ENCODE measurements at regions not wholly inside any gene's neighbourhood (a gene's known extent, or its start where the extent isn't known, plus 50 kb on each side); places are given as distances from the start of the nearest gene placed in this dataset.

DNA sequence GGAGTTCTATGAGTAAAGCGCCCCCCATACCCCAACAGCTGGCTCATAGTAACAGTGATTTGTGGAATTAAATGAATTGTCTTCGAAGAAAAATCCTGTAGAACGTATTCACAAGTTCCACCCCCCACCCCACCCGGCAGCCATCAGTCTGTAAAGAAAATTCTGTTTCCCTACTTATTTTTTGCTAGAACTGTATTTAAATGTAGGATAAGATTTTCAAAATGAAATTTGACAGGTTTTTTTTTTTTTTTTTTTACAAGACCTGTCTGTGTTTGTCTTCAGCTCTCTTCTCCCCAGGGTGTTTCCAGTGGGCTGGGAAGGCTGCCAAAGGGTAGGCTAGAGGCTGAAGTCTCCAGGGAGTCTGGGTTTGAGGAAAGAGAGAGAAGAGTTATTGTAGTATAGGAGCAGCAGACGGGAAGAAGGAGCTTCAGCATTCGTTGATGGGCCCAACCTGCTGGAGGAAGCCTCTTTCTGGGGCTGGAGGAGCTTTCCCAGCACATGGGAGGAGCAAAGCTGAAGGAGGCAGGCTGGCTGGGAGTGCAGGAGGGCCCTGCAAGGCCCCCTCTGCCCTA, 130.6 kb upstream of the SEMA6D start:
- no peak overlapping the region for H3K27ac ChIP-seq (ENCODE audit: low read depth, low read length)
- ATAC-seq (no peak), DNase-seq (no peak)
- Mint-ChIP-seq H3K36me3 (no peaks in the 10 kb centered on the region), H3K27ac (no peak overlapping the region), H3K4me3 (no peak overlapping the region), H3K9me3 (peaks cover 0 to 13% (median 3%) of the 10 kb centered on the region in 11 donors), H3K27me3 (peaks cover 0 to 13% (median 9%) of the 10 kb centered on the region in 5 donors), H3K4me1 (no peaks in the 10 kb centered on the region)
- H3K4me3 ChIP-seq (ENCODE audit: low read length): no peak overlapping the region
- H3K36me3 ChIP-seq (ENCODE audit: control insufficient read depth in 2 of 3, insufficient read depth in 3 of 3, low read length in 3 of 3): no peaks in the 10 kb centered on the region
- H3K27me3 ChIP-seq (ENCODE audit: control insufficient read depth in 2 of 2, insufficient read depth in 2 of 2, low read length in 2 of 2): no peaks in the 10 kb centered on the region
- no peaks in the 10 kb centered on the region for H3K4me1 ChIP-seq (ENCODE audit: control insufficient read depth in 2 of 2, insufficient read depth in 2 of 2, low read length in 2 of 2)
- ChIA-PET POLR2A (no interaction called here), CTCF (no interaction called here)
- no peaks in the 10 kb centered on the region for H3K9me3 ChIP-seq (ENCODE audit: control insufficient read depth in 2 of 3, low read length in 3 of 3)
- intact Hi-C loops (cut with micrococcal nuclease): no loop called here

DNA sequence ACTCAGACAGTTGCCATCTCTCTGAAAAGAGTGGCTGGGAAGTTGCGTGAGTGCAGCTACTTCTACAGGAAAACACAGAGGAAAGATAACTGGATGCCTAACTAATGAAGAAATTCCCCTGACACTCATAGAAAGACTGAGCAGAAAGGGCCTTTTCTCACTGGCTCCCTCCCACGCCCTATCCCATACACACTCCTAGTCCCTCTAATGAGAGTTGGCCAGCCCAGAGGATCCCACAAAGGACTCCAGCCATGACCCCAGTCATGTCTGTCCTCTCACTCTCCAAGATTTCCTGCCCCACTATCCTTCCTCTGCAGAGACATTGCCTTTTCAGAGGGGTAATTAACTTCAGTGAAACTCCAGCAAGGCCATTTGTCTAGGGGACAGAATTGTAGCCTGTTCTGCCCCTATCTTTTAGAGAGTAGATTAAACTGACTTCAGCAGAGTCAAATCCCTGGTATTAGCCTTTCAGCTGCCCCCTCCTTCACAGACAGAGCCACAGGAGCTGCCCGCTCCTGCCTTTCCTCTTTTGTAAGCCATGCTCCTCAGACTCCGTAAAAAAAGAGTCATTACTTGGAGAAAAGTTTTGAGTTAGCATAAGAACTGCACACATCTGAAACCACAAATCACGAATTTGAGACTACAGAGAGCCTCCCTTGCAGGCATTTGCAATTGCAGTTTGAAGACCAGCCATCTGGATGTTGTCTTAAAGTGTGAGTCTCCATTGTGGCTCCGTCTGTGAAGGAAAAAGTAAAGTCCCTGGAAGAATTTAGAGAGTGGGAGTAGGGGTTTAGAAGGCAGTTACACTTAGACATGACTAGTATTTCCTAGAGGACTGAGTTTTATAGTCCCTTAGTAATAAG, 129.1 kb upstream of the SEMA6D start:
- intact Hi-C loops (cut with micrococcal nuclease): no loop called here
- H3K36me3 Mint-ChIP-seq: no peaks in the 10 kb centered on the region

DNA sequence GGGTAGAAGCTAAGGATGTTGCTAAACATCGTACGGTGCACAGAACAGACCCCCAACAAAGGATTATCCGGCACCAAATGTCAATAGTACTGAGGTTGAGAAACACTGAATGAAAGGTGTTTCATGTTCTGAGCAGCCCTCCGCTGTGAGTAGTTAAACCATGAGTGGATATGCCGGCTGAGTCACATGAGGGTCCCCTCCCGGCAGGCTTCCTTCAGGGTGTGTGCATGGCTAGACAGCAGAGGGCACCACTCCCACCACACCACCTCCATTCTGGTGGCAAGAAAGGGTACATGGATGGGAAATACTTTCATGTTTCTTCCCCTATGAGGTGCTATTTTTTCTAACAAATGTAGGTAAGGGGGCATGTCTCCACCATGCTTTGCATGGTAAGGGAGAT, 128.3 kb upstream of the SEMA6D start:
- H3K4me3 ChIP-seq (ENCODE audit: low read length): no peak overlapping the region
- Mint-ChIP-seq H3K9me3 (peaks cover 0 to 18% (median 3%) of the 10 kb centered on the region in 11 donors), H3K4me1 (no peaks in the 10 kb centered on the region), H3K36me3 (no peaks in the 10 kb centered on the region), H3K4me3 (no peak overlapping the region), H3K27ac (no peak overlapping the region), H3K27me3 (peaks cover 0 to 15% (median 6%) of the 10 kb centered on the region in 5 donors)
- ATAC-seq: no peak
- CTCF ChIA-PET: no interaction called here
- intact Hi-C loops (cut with micrococcal nuclease): no loop called here
- DNase-seq: no peak
- no peaks in the 10 kb centered on the region for H3K27me3 ChIP-seq (ENCODE audit: control insufficient read depth in 2 of 2, insufficient read depth in 2 of 2, low read length in 2 of 2)
- no peaks in the 10 kb centered on the region for H3K36me3 ChIP-seq (ENCODE audit: control insufficient read depth in 2 of 3, insufficient read depth in 3 of 3, low read length in 3 of 3)
- H3K9me3 ChIP-seq (ENCODE audit: control insufficient read depth in 2 of 3, low read length in 3 of 3): no peaks in the 10 kb centered on the region
- H3K27ac ChIP-seq (ENCODE audit: low read depth, low read length): no peak overlapping the region
- POLR2A ChIA-PET: no interaction called here
- no peaks in the 10 kb centered on the region for H3K4me1 ChIP-seq (ENCODE audit: control insufficient read depth in 2 of 2, insufficient read depth in 2 of 2, low read length in 2 of 2)

More for the DNA sequence above, 129.1 kb upstream of the SEMA6D start:
- H3K36me3 ChIP-seq (ENCODE audit: control insufficient read depth in 2 of 3, insufficient read depth in 3 of 3, low read length in 3 of 3): no peaks in the 10 kb centered on the region
- ATAC-seq: no peak
- ChIA-PET POLR2A (no interaction called here), CTCF (no interaction called here)
- H3K9me3 ChIP-seq (ENCODE audit: control insufficient read depth in 2 of 3, low read length in 3 of 3): no peaks in the 10 kb centered on the region
- H3K27ac Mint-ChIP-seq: no peak overlapping the region
- no peaks in the 10 kb centered on the region for H3K27me3 ChIP-seq (ENCODE audit: control insufficient read depth in 2 of 2, insufficient read depth in 2 of 2, low read length in 2 of 2)
- no peak overlapping the region for H3K27ac ChIP-seq (ENCODE audit: low read depth, low read length)
- H3K4me1 ChIP-seq (ENCODE audit: control insufficient read depth in 2 of 2, insufficient read depth in 2 of 2, low read length in 2 of 2): no peaks in the 10 kb centered on the region
- no peaks in the 10 kb centered on the region for H3K4me1 Mint-ChIP-seq
- no peak overlapping the region for H3K4me3 ChIP-seq (ENCODE audit: low read length)
- peaks cover 0 to 18% (median 3%) of the 10 kb centered on the region in 11 donors for H3K9me3 Mint-ChIP-seq
- no peak overlapping the region for H3K4me3 Mint-ChIP-seq
- DNase-seq: no peak
- H3K27me3 Mint-ChIP-seq: peaks cover 0 to 15% (median 6%) of the 10 kb centered on the region in 5 donors

DNA sequence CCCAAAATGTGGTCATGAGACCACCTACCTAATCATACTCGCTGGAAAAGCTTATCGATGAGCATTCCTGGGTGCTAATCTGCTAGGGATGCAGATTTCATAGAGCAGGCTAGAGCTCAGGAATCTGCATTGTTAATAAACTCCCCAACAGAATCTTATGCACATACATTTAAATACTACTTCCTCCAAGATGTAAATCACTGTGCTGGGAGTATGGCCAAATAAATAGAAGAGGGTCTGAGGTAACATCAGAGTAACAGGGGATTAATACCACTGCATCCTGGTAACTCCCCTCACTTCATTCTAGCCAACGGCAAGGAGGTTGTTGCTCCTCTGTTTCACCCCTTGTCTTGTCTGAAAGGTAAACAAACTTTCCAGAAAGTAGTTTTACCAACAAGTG, 118.3 kb upstream of the SEMA6D start:
- POLR2A ChIA-PET: no interaction called here
- Histone ChIP-seq H3K27ac (ENCODE audit: low read depth, low read length) (no peak overlapping the region), H3K36me3 (ENCODE audit: control insufficient read depth in 2 of 3, insufficient read depth in 3 of 3, low read length in 3 of 3) (no peaks in the 10 kb centered on the region), H3K4me3 (ENCODE audit: low read length) (no peak overlapping the region), H3K9me3 (ENCODE audit: control insufficient read depth in 2 of 3, low read length in 3 of 3) (no peaks in the 10 kb centered on the region), H3K4me1 (ENCODE audit: control insufficient read depth in 2 of 2, insufficient read depth in 2 of 2, low read length in 2 of 2) (no peaks in the 10 kb centered on the region), H3K27me3 (ENCODE audit: control insufficient read depth in 2 of 2, insufficient read depth in 2 of 2, low read length in 2 of 2) (no peaks in the 10 kb centered on the region)
- Mint-ChIP-seq H3K9me3 (peaks cover 0 to 17% (median 4%) of the 10 kb centered on the region in 11 donors), H3K4me3 (no peak overlapping the region), H3K27me3 (peaks cover 0 to 6% (median 0%) of the 10 kb centered on the region in 5 donors), H3K36me3 (no peaks in the 10 kb centered on the region), H3K4me1 (no peaks in the 10 kb centered on the region), H3K27ac (no peak overlapping the region)
- no peak for ATAC-seq
- CTCF ChIA-PET: no interaction called here
- intact Hi-C loops (cut with micrococcal nuclease): no loop called here
- DNase-seq: no peak

DNA sequence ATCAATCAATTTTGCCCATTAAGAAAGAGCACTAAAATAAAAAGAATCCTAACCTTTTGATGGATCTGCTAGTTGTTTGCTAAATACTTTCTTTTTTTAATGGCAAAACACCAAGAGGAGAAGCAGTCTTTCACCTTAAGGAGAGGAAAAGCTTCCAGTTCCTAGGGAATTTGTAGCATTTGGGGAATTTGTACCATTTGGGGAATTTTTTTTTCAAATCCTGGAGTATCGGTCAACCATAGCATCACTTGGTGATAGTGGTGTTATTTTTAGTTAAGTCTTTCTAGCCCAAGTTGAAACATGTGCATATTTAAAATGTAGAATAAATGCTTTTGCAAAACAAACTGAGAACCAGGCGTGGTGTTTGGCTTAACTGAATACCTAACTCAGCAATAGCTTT, 117.5 kb upstream of the SEMA6D start:
- no peak overlapping the region for H3K4me3 ChIP-seq (ENCODE audit: low read length)
- Mint-ChIP-seq H3K4me1 (no peaks in the 10 kb centered on the region), H3K27ac (no peak overlapping the region), H3K9me3 (peaks cover 0 to 21% (median 4%) of the 10 kb centered on the region in 11 donors), H3K27me3 (peaks cover 0 to 7% (median 0%) of the 10 kb centered on the region in 5 donors), H3K36me3 (no peaks in the 10 kb centered on the region), H3K4me3 (no peak overlapping the region)
- no peaks in the 10 kb centered on the region for H3K27me3 ChIP-seq (ENCODE audit: control insufficient read depth in 2 of 2, insufficient read depth in 2 of 2, low read length in 2 of 2)
- H3K9me3 ChIP-seq (ENCODE audit: control insufficient read depth in 2 of 3, low read length in 3 of 3): no peaks in the 10 kb centered on the region
- no peaks in the 10 kb centered on the region for H3K4me1 ChIP-seq (ENCODE audit: control insufficient read depth in 2 of 2, insufficient read depth in 2 of 2, low read length in 2 of 2)
- DNase-seq (no peak), ATAC-seq (no peak)
- no peak overlapping the region for H3K27ac ChIP-seq (ENCODE audit: low read depth, low read length)
- H3K36me3 ChIP-seq (ENCODE audit: control insufficient read depth in 2 of 3, insufficient read depth in 3 of 3, low read length in 3 of 3): no peaks in the 10 kb centered on the region
- CTCF ChIA-PET: no interaction called here
- POLR2A ChIA-PET: no interaction called here
- intact Hi-C loops (cut with micrococcal nuclease): no loop called here

DNA sequence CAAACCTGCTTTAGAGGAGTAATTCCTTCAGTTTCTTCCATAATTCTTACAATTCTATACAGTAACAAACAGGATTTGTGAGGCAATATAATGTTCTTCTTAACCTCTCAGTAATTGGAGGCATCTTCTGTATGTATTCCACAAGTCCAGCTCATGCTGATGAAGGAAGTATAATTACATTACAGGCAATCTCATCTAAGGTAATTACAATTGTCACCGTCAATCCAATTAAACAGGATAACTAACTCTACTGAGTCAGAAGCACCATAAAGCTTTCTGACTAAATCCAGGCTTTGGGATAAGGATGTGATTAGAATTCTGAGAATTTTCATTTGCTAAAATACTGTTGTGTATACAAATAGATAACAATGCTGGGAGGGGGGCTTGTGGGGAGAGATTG, 115.2 kb upstream of the SEMA6D start:
- DNase-seq (no peak), ATAC-seq (no peak)
- Histone ChIP-seq H3K9me3 (ENCODE audit: control insufficient read depth in 2 of 3, low read length in 3 of 3) (no peaks in the 10 kb centered on the region), H3K36me3 (ENCODE audit: control insufficient read depth in 2 of 3, insufficient read depth in 3 of 3, low read length in 3 of 3) (no peaks in the 10 kb centered on the region), H3K4me1 (ENCODE audit: control insufficient read depth in 2 of 2, insufficient read depth in 2 of 2, low read length in 2 of 2) (no peaks in the 10 kb centered on the region), H3K4me3 (ENCODE audit: low read length) (no peak overlapping the region), H3K27ac (ENCODE audit: low read depth, low read length) (no peak overlapping the region), H3K27me3 (ENCODE audit: control insufficient read depth in 2 of 2, insufficient read depth in 2 of 2, low read length in 2 of 2) (no peaks in the 10 kb centered on the region)
- Mint-ChIP-seq H3K9me3 (peaks cover 0 to 12% (median 0%) of the 10 kb centered on the region in 11 donors), H3K36me3 (no peaks in the 10 kb centered on the region), H3K27ac (no peak overlapping the region), H3K4me1 (no peaks in the 10 kb centered on the region), H3K27me3 (peaks cover 0 to 7% (median 0%) of the 10 kb centered on the region in 5 donors), H3K4me3 (no peak overlapping the region)
- POLR2A ChIA-PET: no interaction called here
- intact Hi-C loops (cut with micrococcal nuclease): no loop called here
- CTCF ChIA-PET: no interaction called here

DNA sequence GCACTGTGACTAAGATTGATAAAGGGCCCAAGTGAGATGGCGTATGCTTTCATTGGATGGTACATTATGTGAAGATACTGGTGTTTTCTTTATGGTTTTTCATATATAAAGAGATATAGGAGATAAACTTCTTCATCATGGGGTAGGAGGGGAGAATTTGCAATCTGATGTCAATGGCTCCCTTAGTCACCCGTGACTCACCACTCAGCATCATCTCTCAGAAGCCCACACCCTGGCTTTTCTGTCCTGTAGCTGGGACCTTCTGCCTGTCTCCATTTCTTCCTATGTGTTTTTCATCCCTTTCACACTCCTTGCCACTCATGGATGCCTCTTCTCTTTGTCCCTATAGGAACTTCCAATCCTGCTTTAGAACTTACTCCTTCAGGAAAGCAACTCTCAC, 114.3 kb upstream of the SEMA6D start:
- Histone ChIP-seq H3K36me3 (ENCODE audit: control insufficient read depth in 2 of 3, insufficient read depth in 3 of 3, low read length in 3 of 3) (no peaks in the 10 kb centered on the region), H3K9me3 (ENCODE audit: control insufficient read depth in 2 of 3, low read length in 3 of 3) (no peaks in the 10 kb centered on the region), H3K4me1 (ENCODE audit: control insufficient read depth in 2 of 2, insufficient read depth in 2 of 2, low read length in 2 of 2) (no peaks in the 10 kb centered on the region), H3K27me3 (ENCODE audit: control insufficient read depth in 2 of 2, insufficient read depth in 2 of 2, low read length in 2 of 2) (no peaks in the 10 kb centered on the region), H3K4me3 (ENCODE audit: low read length) (no peak overlapping the region), H3K27ac (ENCODE audit: low read depth, low read length) (no peak overlapping the region)
- Mint-ChIP-seq H3K4me1 (no peaks in the 10 kb centered on the region), H3K9me3 (peaks cover 0 to 10% (median 0%) of the 10 kb centered on the region in 11 donors), H3K36me3 (no peaks in the 10 kb centered on the region), H3K27ac (no peak overlapping the region), H3K4me3 (no peak overlapping the region), H3K27me3 (peaks cover 0 to 7% (median 0%) of the 10 kb centered on the region in 5 donors)
- ChIA-PET POLR2A (no interaction called here), CTCF (no interaction called here)
- no peak for DNase-seq
- intact Hi-C loops (cut with micrococcal nuclease): no loop called here
- no peak for ATAC-seq

All from naive thymus-derived CD4-positive, alpha-beta T cell (primary cell).